Mesothelial cell of epicardium (in vitro differentiated cells): ENCODE measurements at regions not wholly inside any gene's neighbourhood (a gene's known extent, or its start where the extent isn't known, plus 50 kb on each side); places are given as distances from the start of the nearest gene placed in this dataset.

Source experiments
- DNase-seq, 2 experiments: peaks; one replicate each; pipeline ENCODE4 v3.0.0; 2021; ENCODE audit warnings: low spot score in 2 of 2; ENCODE audit not compliant: unreplicated experiment in 2 of 2
- H3K27ac Mint-ChIP-seq: 2 replicates; pipeline ENCODE4 v1.8.0; 2021; ENCODE audit warnings: mixed read lengths
- H3K27me3 Mint-ChIP-seq: 2 replicates; pipeline ENCODE4 v1.8.0; 2021; ENCODE audit warnings: low read depth, mixed read lengths
- H3K36me3 Mint-ChIP-seq: 2 replicates; pipeline ENCODE4 v1.8.0; 2021; ENCODE audit warnings: mixed read lengths
- H3K4me1 Mint-ChIP-seq: 2 replicates; pipeline ENCODE4 v1.8.0; 2021; ENCODE audit warnings: mixed read lengths
- H3K4me3 Mint-ChIP-seq: 2 replicates; pipeline ENCODE4 v1.8.0; 2021; ENCODE audit warnings: mild to moderate bottlenecking, moderate library complexity, mixed read lengths
- H3K9me3 Mint-ChIP-seq: 2 replicates; pipeline ENCODE4 v1.8.0; 2021; ENCODE audit warnings: mixed read lengths
- TF ChIP-seq, protein P1 (sequence below): fragments of 200-600 bp; sonication (generic); IDR thresholded peaks from one replicate; pipeline ENCODE4 v1.5.0; 2021; ENCODE audit warnings: antibody characterized with exemption; ENCODE audit not compliant: unreplicated experiment

DNA sequence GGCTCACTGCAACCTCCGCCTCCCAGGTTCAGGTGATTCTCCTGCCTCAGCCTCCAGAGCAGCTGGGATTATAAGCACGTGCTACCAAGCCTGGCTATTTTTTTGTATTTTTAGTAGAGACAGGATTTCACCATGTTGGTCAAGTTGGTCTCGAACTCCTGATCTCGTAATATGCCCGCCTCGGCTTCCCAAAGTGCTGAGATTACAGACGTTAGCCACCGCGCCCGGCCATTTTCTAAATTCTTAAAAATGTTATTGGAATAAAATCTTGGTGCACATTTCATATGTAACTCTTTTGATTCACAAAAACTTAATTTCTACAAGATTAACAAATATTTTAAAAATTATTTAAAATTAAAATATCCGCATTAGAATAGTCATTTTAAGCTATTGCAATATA lies 1480.3 kb upstream of the SPRY2 start:
- Mint-ChIP-seq H3K27ac (no peak overlapping the region), H3K9me3 (peaks cover 16% of the 10 kb centered on the region), H3K4me1 (no peaks in the 10 kb centered on the region), H3K27me3 (no peaks in the 10 kb centered on the region), H3K4me3 (no peak overlapping the region), H3K36me3 (no peaks in the 10 kb centered on the region)
- TF ChIP-seq, protein P1, sequence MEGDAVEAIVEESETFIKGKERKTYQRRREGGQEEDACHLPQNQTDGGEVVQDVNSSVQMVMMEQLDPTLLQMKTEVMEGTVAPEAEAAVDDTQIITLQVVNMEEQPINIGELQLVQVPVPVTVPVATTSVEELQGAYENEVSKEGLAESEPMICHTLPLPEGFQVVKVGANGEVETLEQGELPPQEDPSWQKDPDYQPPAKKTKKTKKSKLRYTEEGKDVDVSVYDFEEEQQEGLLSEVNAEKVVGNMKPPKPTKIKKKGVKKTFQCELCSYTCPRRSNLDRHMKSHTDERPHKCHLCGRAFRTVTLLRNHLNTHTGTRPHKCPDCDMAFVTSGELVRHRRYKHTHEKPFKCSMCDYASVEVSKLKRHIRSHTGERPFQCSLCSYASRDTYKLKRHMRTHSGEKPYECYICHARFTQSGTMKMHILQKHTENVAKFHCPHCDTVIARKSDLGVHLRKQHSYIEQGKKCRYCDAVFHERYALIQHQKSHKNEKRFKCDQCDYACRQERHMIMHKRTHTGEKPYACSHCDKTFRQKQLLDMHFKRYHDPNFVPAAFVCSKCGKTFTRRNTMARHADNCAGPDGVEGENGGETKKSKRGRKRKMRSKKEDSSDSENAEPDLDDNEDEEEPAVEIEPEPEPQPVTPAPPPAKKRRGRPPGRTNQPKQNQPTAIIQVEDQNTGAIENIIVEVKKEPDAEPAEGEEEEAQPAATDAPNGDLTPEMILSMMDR = no peak
- no peak for DNase-seq

DNA sequence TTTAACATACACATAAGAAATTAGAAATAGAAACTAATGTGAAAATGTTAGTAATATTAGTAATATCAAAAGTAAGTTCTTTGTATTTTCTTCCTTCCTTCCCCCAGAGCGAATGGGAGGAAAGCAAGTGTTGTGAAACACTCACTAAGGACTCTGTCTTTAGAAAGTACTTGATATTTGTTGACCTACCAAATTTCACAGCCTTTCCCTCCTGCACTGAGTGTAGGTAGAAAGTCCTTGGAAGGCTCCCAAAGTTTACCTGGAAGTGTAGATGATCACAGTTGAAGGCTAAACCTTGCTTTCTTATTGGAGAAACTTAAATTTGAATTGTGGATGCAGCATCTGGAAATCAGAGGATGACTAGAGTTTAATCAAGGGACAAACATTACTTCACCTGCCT lies 1459.5 kb upstream of the SPRY2 start:
- no peak overlapping the region for H3K4me3 Mint-ChIP-seq
- no peaks in the 10 kb centered on the region for H3K27me3 Mint-ChIP-seq
- no peak overlapping the region for H3K27ac Mint-ChIP-seq
- no peak for DNase-seq
- H3K4me1 Mint-ChIP-seq = no peaks in the 10 kb centered on the region
- TF ChIP-seq, protein P1 = no peak
- no peaks in the 10 kb centered on the region for H3K36me3 Mint-ChIP-seq
- H3K9me3 Mint-ChIP-seq = no peaks in the 10 kb centered on the region

DNA sequence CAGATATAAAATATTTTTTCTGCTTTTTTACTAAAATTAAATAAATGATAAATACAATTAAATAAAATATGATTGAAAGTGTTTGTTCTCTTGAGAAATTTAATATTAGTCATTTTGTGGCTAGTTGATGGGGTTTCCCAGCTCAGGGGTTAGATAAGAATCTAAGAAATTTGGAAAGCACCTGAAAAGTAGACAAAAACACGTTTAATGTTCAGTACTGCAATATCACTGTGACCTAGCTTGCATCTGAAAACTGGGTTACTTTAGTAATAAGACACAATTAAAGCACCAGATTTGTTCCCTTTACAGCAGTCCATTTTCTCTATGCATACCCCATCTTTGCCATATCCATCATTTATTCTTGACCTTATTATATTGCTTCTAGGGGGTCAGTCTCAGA lies 1454.8 kb upstream of the SPRY2 start:
- H3K9me3 Mint-ChIP-seq = peaks cover 4% of the 10 kb centered on the region

DNA sequence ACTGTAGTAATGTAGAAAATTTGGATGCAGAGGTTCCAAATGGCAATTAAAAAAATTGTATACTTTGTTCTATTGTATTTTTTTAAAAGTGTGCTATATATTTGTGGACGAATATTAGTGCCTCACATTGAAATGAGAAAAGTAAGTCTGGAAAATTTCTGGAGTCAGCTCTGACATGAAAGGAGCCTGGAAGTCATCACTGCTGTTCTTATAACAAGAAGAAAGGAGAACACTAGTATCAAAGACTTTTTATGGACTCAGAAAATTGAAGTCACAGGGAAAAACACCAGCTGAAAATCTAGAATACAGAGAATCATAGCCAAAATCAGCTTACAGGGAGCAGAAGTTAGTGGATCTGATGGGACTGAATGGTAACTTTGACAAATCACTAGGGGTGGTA lies 1450.7 kb upstream of the SPRY2 start:
- Mint-ChIP-seq H3K27ac (peak overlapping the region; percentile 13), H3K9me3 (peaks cover 16% of the 10 kb centered on the region), H3K36me3 (no peaks in the 10 kb centered on the region), H3K4me3 (no peak overlapping the region), H3K4me1 (peaks cover 4% of the 10 kb centered on the region), H3K27me3 (no peaks in the 10 kb centered on the region)
- TF ChIP-seq, protein P1 = no peak
- DNase-seq = no peak

More for the DNA sequence above, 1454.8 kb upstream of the SPRY2 start:
- TF ChIP-seq, protein P1 = no peak
- Mint-ChIP-seq H3K4me3 (no peak overlapping the region), H3K36me3 (no peaks in the 10 kb centered on the region), H3K27ac (no peak overlapping the region), H3K4me1 (peaks cover 4% of the 10 kb centered on the region), H3K27me3 (no peaks in the 10 kb centered on the region)
- DNase-seq = no peak

DNA sequence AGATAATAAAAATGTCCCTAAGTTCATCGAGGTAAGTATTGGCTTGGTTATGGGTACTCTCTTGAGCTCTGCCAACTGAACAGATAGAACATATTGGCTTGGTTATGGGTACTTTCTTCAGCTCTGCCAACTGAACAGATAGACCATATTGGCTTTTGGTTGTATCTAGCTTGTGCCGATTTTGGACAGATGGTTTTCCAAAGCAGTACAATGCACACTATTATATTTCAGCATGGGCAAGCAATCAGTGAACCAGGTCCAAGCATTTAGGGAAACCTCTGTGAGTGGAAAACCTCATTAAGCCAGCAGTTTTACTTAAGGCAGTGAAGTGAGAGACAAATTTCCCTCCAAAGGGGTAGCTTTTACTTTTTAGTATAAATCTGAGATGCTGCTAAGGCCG lies 1440.5 kb upstream of the SPRY2 start:
- TF ChIP-seq, protein P1 = no peak
- Mint-ChIP-seq H3K4me3 (no peak overlapping the region), H3K27me3 (no peaks in the 10 kb centered on the region), H3K36me3 (no peaks in the 10 kb centered on the region), H3K9me3 (no peaks in the 10 kb centered on the region), H3K4me1 (peaks cover 9% of the 10 kb centered on the region), H3K27ac (no peak overlapping the region)
- DNase-seq = no peak

DNA sequence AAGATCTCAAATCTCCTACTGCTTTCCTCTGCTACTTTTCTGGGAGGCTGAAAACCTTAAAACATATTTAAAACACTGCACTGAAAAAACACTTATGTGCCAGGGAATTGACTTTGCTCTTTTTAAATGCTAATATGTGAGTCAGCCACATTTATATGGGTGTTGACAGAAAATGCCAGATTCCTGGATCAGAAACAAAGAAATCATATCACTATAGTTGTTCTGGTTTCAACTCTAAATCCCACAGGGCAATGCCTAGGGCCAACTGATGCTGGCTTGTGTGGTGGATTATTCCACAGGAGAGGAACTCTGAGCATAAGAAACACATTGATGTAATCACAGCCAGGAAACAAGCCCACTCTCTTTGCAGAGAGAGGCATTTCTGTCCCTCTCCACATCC lies 1439.0 kb upstream of the SPRY2 start:
- Mint-ChIP-seq H3K4me1 (peaks cover 9% of the 10 kb centered on the region), H3K9me3 (peaks cover 4% of the 10 kb centered on the region), H3K4me3 (no peak overlapping the region), H3K27me3 (no peaks in the 10 kb centered on the region), H3K36me3 (no peaks in the 10 kb centered on the region), H3K27ac (no peak overlapping the region)
- TF ChIP-seq, protein P1 = no peak
- no peak for DNase-seq
